NCI-H226 (cell line): ENCODE measurements at regions not wholly inside any gene's neighbourhood (a gene's known extent, or its start where the extent isn't known, plus 50 kb on each side); places are given as distances from the start of the nearest gene placed in this dataset.
"Not testable (repeated sequence)": the region's sequence is repeated elsewhere in the genome, so short reads cannot be mapped to it uniquely, and the experiment has no call there.

Experiments used
- DNase-seq: peaks from one replicate; pipeline ENCODE4 v3.0.0-alpha.2; 2015

DNA sequence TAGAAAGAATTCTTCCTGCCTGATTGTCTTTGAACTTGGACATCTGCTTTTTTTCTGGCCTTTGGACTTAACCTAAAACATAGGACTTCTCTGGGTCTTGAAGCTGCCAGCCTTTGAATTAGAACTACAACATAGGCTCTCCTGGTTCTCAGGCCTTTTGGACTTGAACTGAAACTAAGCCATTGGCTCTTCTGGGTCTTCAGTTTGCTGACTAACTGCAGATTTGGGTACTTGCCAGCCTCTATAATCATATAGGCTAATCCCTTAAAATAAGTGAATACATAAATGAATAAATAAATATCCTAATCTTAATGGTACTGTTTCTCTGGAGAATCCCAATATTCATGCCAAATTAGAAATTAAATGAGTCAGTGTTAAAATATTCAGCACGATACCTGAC lies 473.4 kb upstream of the PAPPA start:
- no peak for DNase-seq

DNA sequence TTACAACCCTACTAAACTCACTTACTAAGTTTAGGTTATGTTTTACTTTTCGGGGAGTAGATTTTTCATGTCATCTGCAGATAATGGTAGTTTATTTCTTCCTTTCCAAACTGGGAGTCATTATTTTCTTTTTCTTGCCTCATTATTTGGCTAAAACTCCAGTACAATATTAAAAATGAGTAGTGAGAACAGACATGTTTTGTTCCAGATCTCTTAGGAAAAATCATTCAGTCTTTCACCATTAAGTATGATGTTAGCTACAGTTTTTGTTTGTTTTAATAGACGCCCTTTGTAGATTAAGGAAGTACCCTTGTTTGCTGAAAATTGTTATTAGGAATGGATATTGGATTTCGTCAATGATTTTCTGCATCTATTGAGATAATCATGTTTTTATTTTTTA lies 472.0 kb upstream of the PAPPA start:
- DNase-seq = no peak

DNA sequence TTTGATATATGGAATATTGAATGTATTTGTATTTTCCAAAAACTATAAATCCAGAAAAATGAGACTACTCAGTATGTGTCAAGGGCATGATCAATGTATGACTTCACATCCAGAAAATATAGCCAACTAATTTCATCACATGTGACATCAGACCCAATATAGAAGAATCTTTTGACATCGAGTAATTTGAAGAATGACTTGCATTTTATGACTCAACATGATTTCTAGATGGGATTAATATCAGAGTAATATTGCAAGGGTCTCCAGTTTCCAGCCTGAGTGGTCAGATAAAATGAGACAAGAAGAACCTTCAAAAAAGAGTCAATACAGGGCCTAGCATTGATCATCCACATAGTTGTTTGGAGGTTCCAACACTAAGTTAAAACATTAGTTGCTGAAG lies 467.5 kb upstream of the PAPPA start:
- no peak for DNase-seq

DNA sequence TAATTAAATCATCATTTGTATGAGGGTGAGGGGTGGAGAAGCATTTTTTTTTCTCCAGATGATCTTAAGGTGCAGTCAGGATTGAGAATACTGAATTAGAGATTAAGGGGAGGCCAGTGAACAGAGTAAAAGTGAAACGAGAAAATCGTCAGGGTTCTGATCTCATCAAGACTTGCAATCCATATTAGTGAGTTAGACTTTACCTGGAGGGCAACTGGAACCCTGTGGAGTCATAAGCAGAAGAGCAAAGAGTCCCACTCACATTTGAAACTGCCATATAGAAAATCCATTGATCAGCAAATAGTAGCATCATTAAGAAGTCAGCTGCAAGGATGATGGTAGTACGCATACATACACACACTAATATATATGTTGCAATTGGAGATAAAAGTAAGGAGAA lies 466.2 kb upstream of the PAPPA start:
- no peak for DNase-seq

DNA sequence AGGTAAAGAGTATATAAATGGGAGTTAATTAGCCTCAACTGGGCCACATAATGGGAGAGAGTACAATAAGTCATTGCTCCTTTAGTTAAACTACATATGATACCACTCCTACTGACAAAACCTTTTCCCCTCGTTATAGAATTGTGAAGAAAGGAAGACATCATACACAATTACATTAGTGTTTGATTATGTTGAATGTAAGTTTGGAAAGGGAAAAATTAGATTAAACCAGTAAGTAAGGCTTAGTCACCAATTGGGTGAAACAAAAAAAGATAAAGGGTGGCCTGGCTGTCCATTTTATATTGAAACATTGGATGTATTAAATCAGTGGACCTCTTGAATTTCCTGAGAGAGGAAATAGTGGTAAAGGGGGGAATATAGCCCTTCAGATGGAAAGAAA lies 464.3 kb upstream of the PAPPA start:
- DNase-seq = no peak

DNA sequence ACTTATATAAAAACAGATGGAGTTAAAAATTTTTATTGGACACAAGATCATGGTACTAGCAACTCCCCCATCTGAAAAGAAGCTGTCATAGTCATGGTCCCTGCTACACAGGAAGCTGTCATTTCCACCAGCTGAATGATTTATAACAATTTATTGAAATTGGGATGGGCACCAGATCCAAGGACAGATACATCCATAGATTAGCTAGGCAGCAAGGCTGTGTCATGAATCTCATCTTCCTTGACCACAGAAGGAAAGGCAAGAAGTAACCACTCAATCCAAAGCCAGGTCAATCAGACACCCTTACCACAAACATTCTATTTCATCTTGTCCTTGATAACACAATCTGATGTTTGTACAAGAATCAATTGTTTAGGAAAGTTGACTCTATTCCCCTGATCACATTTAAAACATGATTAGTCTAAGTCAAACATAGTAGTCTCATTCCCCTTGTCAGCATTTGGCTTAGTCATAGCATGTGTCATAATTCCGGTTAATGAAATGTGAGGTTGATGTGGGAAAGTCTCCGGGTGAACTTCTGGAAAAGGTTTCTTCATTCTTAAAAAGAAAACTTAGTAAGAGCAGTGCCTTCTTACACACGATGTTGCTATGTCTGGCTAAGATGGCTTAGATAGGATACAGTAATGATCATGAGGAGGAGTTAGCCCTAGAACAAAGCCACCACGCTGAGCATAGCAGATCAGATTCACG lies 462.6 kb upstream of the PAPPA start:
- DNase-seq = peak; percentile 94

DNA sequence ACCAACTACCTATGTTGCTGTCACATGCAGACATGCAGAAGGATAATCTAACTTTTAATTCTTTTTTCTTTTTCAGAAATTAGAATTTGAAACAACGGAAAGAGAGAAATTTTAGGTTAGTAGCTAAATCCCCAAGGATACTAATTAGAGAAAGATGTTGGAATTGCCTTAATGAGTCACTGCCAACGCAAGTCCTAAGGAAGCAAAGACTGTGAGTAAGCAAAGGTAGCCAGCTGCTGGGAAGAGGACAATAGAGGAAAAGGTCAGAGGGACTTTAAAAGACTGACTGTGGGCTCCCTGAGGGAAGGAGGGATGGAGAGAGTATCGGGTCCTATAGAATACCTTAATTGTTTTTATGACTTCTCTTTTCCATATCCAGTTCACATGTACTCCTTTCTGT lies 461.9 kb upstream of the PAPPA start:
- peak; percentile 24 for DNase-seq

DNA sequence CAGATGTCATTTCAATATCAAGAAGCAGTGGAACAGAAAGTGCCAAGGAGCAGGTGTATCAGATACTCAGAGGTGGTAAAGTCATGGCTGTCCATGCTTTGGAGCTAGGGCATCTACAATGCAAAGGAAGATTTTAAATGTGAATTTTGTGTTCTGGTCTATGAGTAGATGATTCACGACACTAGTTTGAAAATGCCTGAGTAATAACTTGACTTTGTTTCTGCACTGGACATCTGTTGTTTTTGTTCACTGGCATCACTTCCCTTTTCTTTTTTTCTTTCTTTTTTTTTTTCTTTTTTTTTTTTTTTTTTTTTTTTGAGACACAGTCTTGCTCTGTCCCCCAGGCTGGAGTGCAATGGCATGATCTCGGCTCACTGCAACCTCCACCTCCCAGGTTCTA lies 460.7 kb upstream of the PAPPA start:
- DNase-seq = not testable (repeated sequence)

DNA sequence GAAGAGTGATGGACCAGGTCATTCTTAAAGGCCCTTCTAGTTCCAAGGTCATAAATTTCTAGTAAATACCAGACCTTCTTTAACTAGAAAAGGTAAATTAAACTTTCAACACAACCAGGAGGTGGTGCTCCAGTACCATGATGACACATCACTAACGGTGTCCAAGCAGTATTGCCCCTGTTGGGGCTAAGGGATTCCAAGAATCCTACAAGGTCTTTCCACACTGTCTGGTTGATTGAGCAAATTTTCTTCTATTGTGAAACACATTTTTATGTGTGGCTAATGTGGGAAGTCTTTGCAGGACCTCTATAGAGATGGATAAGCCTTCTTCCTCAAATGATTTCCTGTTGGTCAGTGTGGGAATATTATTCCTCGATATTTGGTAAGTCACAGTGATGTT lies 459.6 kb upstream of the PAPPA start:
- DNase-seq = peak; percentile 81

DNA sequence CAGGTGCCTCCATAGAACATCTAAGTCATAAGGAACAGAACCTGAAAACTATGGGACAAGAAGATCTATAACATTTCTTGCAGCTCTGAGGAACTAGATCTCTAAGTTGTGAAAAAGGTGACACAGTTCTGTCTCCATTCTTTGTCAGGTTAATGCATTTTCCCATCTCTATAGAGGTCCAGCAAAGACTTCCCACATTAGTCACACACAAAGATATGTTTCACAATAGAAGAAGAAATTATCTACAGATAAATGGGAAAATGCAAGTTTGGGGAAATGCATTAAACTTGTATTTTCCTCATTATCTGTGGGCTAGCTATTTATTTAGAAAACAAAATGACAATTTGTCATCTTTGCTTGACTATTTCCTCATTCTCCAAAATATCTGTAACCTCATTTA lies 458.6 kb upstream of the PAPPA start:
- peak; percentile 13 for DNase-seq

DNA sequence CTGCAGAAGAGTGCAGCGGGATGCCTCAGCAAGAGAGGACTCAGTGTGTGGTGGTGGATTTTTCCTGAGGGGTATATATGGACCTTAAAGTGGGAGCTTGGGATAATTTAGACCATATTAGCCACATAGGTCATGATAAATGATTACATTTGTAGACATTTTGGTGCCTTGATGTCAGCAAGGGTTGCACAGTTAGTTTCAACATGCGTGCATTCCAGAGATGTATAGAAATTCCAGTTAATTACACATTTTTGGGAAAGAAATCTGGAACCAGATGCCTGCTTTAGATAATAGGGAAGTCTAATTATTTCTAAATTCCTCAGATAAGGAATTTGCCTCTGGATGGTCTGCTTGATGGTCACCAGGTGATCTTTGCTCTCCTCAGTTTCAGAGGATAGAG lies 440.6 kb upstream of the PAPPA start:
- no peak for DNase-seq

DNA sequence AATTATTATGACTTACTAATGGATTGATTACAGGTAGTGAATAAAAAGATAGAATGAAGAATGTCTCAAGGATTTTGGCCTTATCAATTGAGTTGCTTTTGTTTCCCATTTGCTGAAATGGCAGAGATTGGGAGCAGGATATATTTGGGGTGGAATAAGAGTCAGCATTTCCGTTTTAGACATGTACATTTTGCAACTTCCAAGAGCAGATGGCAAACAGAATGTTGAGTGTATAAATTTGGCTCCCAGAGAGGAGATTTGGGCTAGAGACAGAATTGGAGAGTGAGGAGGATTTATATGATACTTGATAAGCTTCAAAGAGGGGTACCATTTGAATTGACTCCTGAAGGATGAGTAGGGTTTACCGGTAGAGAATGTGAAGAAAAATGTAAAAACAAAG lies 437.9 kb upstream of the PAPPA start:
- DNase-seq = no peak

DNA sequence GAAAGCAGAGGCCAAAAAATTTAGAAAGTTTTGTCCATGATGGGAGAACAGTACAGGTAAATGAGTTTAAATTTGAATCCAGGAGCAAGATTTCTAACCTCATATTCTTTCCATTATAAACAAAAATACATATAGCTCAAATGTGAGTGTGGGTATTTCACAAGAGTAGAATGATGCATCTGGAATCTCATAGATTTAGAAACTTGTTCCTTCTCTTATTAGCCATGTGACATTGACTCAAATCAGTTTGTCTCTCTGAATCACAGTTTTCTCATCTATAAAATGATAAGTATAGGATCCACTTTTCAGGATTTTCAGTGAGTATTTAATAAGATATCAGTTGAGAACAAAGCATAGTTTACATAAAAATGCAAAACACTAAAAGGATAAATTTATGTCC lies 436.3 kb upstream of the PAPPA start:
- no peak for DNase-seq

DNA sequence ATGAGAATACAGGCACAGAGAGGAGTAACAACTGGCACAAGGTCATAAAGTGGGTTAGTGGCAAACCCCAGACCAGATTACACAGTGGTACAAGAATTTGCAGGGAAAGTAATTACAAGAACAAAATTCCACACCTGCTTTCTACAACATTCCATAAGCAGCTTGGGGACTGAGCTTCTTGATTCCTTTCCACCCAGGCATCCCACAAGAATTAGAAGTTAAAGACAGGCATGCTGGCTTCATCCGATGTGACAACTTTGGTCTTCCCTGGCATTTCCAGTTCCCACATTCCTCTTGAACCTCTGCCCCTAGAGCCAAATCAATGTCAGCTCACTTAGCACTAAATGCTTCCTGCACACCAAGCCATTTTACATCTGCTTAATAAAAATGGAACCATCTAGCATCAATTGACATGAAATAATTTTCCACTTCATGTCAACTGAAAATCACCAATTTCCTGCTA lies 435.8 kb upstream of the PAPPA start:
- DNase-seq = peak; percentile 10

DNA sequence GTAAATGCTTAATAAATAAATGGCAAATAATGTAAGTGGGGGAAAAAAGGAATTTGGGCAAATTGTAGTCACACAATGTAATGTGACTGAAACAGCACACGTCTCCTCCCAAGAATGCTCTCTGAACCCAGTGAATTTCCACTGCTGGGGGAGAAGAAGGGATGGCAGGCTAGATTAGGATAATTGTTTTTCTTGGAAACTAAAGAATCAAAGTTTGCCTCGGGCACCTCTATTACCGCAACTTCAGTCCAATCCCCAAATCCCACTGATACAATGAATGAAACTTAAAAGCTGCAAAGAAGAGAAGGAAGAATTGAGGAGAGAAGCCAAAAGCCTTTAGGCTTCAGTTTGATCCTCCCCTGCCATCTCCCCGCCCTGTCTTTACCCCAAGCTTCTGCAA lies 423.2 kb upstream of the PAPPA start:
- no peak for DNase-seq

DNA sequence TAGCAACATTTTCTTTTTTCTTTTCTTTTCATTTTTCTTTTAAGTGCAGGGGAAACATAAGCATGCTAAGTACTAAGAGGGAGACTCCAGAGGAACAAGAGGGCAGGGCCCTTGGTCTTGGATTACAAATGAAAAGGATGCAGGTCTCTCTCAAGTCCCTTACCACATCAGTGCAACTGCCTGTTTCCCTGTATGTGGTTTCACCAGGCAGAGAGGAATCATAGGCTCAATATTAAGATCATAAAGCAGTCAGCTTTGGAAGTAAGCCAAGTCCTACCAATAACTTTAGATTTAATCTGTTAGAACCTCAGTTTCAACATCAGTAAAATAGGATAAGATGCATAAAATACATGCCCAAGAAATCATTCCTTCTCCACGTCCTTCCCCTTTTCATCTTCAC lies 422.7 kb upstream of the PAPPA start:
- no peak for DNase-seq

DNA sequence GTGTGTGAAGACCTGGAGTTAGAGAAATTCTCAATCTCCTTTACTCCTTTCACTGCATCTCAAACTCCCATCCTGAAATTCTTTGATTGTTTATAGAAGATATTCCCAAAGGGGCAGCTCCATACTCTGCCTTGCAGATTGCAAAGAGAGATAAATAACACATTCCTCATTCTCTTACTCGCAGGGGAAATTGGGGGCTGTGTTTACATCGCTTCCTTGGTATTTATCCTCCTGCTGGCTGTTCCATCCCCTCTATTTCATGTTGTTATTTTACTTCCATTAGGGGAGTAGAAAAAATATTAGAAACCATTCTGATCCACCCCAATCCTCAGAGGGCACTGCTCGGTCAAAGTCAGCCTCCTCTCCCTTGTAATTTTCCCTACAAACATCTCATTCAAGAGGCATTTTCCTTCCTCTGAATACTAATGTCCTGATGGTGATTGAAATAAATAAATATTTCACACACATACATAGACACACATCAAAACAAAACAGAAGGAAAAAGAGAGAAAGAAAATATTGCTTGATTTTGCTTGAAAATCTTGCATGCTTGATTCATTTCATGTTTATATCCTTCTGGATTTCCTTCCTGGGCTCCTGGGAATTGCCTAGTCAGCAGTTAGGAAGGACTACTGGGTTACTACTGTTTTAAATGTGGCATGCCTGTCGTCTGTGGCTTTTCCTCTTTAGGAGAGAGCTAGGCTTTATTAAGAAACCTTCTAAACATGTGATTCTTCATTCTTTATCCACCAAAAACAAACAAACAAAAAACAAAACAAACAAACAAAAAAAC lies 420.1 kb upstream of the PAPPA start:
- no peak for DNase-seq

DNA sequence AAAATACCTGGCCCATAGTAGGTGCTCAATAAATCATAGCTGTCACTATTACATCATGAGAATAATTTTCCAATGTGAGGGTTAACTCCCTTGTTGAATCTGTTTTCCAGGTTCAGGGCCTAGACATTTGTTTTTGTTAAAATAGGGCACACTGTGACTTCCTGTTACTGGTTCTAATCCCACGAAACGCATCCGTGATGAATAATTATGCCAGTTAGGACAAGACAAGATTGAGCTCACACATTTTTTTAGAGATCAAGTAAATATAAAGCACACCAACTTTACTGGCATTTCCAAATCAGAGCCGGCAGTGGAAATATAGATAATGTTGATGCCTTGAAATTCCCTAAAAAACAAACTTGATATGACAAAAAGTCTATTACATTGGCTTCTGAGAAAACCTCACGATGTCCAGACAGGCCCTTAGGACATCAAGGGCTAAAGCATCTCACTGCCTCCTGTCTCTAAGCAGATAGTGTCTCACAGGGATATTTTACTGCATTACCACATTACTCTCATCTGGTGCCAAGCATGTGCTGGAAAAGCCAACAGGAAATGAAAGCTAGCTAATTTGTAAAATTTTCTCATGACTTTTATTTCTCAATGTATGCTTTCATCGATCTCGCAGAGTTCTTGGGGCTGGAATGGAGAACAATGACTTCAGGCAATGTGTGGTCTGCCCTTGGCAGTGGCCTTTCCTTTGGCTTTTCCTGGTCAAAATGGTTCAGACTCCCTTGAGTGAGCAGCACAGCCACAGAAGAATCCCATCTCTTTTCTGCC lies 414.3 kb upstream of the PAPPA start:
- no peak for DNase-seq

DNA sequence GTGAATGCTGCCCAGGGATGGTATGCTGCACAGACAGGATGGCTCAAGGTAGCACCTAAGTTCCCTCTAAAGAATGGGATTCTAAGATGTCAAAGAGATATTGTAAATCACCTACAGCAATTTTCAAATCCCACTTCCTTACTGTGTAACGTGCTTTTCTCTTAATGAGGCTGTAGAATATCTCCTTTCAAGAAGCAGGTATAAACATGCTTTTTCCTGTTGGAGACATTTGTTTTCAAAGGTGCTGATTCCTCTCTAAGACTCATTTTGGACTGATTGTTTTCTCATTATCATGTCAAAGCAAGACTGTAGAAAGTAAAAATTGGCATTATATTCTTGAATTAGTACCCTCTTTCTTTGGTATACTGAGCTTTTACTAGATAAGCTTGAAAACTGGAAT lies 412.6 kb upstream of the PAPPA start:
- DNase-seq = no peak

DNA sequence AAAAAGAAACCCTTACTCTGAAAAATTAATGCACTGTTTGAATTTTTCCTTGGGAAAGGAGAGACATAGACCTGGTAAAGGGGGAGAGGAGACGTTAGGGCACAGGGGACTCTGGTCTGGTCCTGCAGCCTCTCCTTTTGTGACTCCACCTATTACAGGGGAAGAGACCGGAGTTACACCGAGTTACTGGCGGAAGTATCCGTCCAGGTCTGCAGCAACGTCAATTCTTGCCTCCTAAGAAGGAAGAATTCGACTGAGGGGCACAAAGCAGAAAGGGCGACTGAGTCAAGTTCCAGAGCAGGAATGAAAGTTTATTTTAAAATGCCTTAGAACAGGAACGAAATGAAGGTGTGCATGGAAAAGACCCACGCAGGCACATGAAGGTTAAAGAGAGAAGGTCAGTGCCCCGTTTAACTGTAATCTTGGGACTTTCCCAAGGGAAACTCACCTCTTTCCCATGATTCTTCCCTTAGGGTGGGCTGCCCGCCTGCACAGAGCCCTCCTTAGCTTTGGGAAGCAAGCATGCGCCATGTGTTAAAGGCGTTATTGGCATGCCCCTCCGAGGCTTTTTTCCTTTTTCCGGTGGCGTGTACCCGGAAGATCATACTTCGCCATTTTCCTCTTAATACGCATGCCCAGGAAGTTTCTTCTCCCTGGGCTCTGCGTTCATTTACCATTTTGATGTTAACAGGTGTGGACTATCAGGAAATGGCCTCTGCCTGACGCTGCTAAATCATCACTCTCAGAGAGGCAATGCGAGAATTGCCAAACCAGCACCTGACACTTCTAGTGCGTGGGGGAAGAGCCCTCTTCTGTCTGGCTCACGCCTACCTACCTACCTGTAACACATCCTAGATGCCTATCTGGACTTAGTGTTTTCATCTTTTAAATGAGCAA lies 409.6 kb upstream of the PAPPA start:
- no peak for DNase-seq

DNA sequence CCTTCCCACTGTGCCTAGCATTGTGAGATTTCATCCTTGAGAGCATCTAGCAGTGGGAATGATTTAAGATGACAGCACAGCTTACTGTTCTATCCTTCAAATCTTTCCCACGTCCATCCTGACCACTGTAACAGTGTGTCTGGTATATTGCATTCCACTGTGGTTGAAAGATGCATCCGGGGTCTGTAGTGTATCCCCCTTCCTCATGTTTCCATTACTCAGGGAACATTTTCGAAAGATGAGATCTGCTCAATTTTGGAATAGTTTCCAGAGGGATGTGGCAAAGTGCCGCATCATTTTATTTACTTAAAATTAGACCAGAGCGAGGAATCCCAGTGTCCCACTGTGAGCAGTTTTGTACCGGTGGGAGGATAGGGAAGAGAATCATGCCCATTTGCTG lies 407.1 kb upstream of the PAPPA start:
- no peak for DNase-seq

DNA sequence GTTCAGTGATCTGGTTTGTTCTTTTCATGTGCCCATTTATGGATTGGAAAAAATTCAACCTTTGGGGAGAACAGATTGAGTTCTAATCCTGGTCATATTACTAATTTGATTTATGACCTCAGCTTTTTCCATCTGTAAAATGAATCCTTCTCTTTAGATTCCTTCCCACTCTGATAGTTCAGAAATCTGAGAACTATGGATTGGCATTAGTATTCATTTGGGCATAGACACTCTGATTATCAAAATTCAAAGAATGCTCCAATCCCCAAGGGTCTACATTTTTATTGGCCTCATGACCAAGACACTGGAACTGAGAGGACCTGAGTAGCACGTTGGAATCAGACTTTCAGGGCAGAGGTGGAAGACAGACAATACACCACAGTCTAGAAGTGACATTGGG lies 405.9 kb upstream of the PAPPA start:
- DNase-seq = no peak

DNA sequence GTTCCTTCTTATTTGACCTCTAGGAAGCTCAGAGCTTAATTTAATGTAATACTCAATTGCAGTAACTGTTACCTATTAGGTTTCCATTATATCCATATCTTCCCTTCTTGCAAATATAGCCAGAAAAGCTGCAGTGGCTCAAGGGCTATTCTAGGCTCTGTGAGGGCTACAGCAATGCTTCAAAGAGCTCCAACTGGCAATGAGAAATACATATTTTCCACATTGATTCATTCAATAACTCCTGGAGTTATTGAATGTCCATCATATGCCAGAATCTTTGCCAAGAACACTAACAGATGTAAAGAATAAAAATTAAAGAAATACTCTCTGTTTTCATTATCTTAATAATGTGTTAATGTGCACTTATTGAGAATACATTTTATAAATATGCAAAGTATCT lies 396.9 kb upstream of the PAPPA start:
- DNase-seq = no peak
